ENCODE measurements at regions not wholly inside any gene's neighbourhood (a gene's known extent, or its start where the extent isn't known, plus 50 kb on each side); places are given as distances from the start of the nearest gene placed in this dataset.

- TF ChIP-seq FOXP2 (optimal IDR thresholded peaks at IDR 0.05; ENCODE audit: borderline replicate concordance, extremely low read depth, extremely low read length, insufficient read depth): no peak
- no peak for TF ChIP-seq TAF1 (IDR thresholded peaks at IDR 0.05; ENCODE audit: borderline replicate concordance, insufficient read depth, low read length)
- TF ChIP-seq SIN3A (IDR thresholded peaks at IDR 0.05; ENCODE audit: borderline replicate concordance, insufficient read depth, low read length): no peak
- no peak for TF ChIP-seq REST (IDR thresholded peaks at IDR 0.05; ENCODE audit: insufficient read depth in 1 of 2, low read depth in 2 of 2, low read length in 2 of 2)
- no peak for TF ChIP-seq POLR2AphosphoS5 (IDR thresholded peaks at IDR 0.05; ENCODE audit: low read depth, low read length)
Measured at GRCh38 chr11:32317643-32318042, 117.7 kb downstream of the WT1 start.

GRCh38 chr11:32318071-32319055 lies 117.0 kb downstream of the WT1 start:
- TF ChIP-seq FOXP2 (optimal IDR thresholded peaks at IDR 0.05; ENCODE audit: borderline replicate concordance, extremely low read depth, extremely low read length, insufficient read depth): no peak

- no peak for TF ChIP-seq FOXP2 (optimal IDR thresholded peaks at IDR 0.05; ENCODE audit: borderline replicate concordance, extremely low read depth, extremely low read length, insufficient read depth)
- no peak for TF ChIP-seq TAF1 (IDR thresholded peaks at IDR 0.05; ENCODE audit: borderline replicate concordance, insufficient read depth, low read length)
- no peak for TF ChIP-seq POLR2AphosphoS5 (IDR thresholded peaks at IDR 0.05; ENCODE audit: low read depth, low read length)
Measured at GRCh38 chr11:32323814-32324130, 111.6 kb downstream of the WT1 start.

- TF ChIP-seq FOXP2 (optimal IDR thresholded peaks at IDR 0.05; ENCODE audit: borderline replicate concordance, extremely low read depth, extremely low read length, insufficient read depth): no peak
- no peak for TF ChIP-seq TAF1 (IDR thresholded peaks at IDR 0.05; ENCODE audit: borderline replicate concordance, insufficient read depth, low read length)
- TF ChIP-seq REST (IDR thresholded peaks at IDR 0.05; ENCODE audit: insufficient read depth in 1 of 2, low read depth in 2 of 2, low read length in 2 of 2): no peak
- TF ChIP-seq SIN3A (IDR thresholded peaks at IDR 0.05; ENCODE audit: borderline replicate concordance, insufficient read depth, low read length): no peak
- TF ChIP-seq POLR2AphosphoS5 (IDR thresholded peaks at IDR 0.05; ENCODE audit: low read depth, low read length): no peak
Measured at GRCh38 chr11:32325187-32325586, 110.2 kb downstream of the WT1 start.

GRCh38 chr11:32325725-32326124 lies 109.6 kb downstream of the WT1 start:
- TF ChIP-seq REST (IDR thresholded peaks at IDR 0.05; ENCODE audit: insufficient read depth in 1 of 2, low read depth in 2 of 2, low read length in 2 of 2): no peak
- TF ChIP-seq POLR2AphosphoS5 (IDR thresholded peaks at IDR 0.05; ENCODE audit: low read depth, low read length): no peak
- TF ChIP-seq FOXP2 (optimal IDR thresholded peaks at IDR 0.05; ENCODE audit: borderline replicate concordance, extremely low read depth, extremely low read length, insufficient read depth): no peak
- no peak for TF ChIP-seq SIN3A (IDR thresholded peaks at IDR 0.05; ENCODE audit: borderline replicate concordance, insufficient read depth, low read length)
- no peak for TF ChIP-seq TAF1 (IDR thresholded peaks at IDR 0.05; ENCODE audit: borderline replicate concordance, insufficient read depth, low read length)

GRCh38 chr11:32326522-32326921 lies 108.8 kb downstream of the WT1 start:
- no peak for TF ChIP-seq SIN3A (IDR thresholded peaks at IDR 0.05; ENCODE audit: borderline replicate concordance, insufficient read depth, low read length)
- no peak for TF ChIP-seq FOXP2 (optimal IDR thresholded peaks at IDR 0.05; ENCODE audit: borderline replicate concordance, extremely low read depth, extremely low read length, insufficient read depth)
- TF ChIP-seq POLR2AphosphoS5 (IDR thresholded peaks at IDR 0.05; ENCODE audit: low read depth, low read length): no peak
- TF ChIP-seq REST (IDR thresholded peaks at IDR 0.05; ENCODE audit: insufficient read depth in 1 of 2, low read depth in 2 of 2, low read length in 2 of 2): no peak
- TF ChIP-seq TAF1 (IDR thresholded peaks at IDR 0.05; ENCODE audit: borderline replicate concordance, insufficient read depth, low read length): no peak

Measured in PFSK-1 (cell line).